ENCODE measurements at regions not wholly inside any gene's neighbourhood (a gene's known extent, or its start where the extent isn't known, plus 50 kb on each side); places are given as distances from the start of the nearest gene placed in this dataset.

- TF ChIP-seq, protein P1, sequence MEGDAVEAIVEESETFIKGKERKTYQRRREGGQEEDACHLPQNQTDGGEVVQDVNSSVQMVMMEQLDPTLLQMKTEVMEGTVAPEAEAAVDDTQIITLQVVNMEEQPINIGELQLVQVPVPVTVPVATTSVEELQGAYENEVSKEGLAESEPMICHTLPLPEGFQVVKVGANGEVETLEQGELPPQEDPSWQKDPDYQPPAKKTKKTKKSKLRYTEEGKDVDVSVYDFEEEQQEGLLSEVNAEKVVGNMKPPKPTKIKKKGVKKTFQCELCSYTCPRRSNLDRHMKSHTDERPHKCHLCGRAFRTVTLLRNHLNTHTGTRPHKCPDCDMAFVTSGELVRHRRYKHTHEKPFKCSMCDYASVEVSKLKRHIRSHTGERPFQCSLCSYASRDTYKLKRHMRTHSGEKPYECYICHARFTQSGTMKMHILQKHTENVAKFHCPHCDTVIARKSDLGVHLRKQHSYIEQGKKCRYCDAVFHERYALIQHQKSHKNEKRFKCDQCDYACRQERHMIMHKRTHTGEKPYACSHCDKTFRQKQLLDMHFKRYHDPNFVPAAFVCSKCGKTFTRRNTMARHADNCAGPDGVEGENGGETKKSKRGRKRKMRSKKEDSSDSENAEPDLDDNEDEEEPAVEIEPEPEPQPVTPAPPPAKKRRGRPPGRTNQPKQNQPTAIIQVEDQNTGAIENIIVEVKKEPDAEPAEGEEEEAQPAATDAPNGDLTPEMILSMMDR (IDR thresholded peaks at IDR 0.05; ENCODE audit: low read depth, low read length, poor library complexity, severe bottlenecking) = no peak
- no peak for TF ChIP-seq EZH2phosphoT487 (IDR thresholded peaks at IDR 0.05; ENCODE audit: borderline replicate concordance, low read length)
Observed at GRCh38 chr9:129463994-129464393, 156.9 kb downstream of the C9orf50 start.

All from DOHH2 (cell line).